ENCODE measurements at regions not wholly inside any gene's neighbourhood (a gene's known extent, or its start where the extent isn't known, plus 50 kb on each side); places are given as distances from the start of the nearest gene placed in this dataset.

DNA sequence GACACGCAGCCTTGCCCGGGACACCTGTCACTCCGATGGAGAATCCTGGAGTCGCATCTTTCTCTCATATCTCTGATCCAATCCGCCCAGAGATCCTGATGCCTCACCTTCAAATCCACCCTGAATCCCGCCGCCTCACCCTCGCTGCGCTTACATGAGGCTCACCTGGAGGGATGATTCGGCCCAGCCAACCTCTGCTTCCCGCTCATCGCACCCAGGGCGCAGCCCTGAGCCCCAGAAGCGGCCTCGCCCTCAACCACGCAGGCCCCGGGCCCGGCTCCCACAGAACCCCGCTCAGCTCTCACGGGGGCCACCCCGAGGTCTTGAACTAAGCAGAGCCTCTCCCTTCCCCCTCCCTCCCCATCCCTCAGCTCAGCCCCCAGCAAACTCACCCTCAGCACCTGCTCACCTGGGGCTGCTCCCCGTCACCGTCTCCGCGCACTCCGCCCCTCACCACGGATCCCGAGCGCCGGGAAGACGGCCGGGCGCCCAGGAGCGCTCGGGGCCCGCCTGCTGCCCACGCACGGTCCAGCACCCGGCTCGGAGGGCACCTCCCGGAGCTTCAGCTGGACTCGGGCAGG lies 160.0 kb downstream of the NDUFA10 start:
- DNase-seq = no peak

DNA sequence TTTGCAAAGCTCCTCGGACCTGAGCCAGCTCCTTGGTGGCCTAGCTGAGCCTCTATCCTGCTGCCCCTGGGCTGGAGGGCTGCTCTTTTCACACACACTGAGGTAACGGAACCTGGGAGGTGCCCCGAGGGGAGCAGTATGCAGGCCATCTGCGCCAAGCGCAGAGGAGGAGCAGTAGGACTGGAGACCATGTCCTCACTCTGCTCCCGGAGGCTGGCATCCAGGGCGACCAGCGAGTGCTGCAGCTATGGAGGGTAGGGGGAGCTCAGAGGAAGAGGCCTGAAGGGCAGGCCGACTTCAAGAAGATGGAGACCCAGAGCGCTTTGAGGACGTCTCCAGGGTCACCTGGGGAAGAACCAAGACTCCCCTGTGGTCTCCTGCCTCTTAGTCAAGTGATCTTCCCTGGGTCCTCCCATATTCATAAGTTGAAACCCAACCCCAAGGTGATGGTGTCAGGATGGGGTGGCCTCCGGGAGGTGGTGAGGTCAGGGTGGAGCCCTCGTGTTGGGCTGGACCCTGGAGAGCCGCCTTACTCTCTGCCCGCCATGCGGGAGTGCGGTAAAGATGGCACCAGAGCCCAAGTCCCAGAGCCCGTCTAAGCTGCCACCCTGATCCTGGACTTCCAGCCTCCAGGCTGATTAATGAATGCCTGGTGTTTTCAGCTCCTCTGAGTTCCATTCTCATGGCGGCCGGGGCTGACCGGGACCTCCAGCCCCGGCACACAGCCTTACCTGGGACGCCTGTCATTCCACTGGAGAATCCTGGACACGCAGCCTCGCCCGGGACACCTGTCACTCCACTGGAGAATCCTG lies 160.7 kb downstream of the NDUFA10 start:
- no peak for DNase-seq

DNA sequence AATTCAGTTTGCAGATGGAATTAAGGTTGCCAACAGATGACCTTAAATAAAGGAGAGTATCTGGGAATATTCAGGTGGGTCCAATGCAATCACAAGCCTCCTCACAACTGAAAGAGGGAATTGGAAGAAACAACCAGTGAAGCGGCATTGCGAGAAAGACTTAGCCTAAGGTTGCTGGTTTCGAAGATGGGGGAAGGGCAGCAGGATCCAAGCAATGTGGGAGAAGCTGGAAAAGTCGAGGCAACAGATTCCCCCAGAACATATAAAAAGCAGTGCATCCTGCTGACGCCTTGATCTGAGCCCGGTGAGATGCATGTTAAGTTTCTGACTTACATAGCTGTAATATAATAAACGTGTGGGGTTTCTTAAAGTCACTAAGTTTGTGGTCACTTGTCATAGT lies 162.5 kb downstream of the NDUFA10 start:
- DNase-seq = no peak

DNA sequence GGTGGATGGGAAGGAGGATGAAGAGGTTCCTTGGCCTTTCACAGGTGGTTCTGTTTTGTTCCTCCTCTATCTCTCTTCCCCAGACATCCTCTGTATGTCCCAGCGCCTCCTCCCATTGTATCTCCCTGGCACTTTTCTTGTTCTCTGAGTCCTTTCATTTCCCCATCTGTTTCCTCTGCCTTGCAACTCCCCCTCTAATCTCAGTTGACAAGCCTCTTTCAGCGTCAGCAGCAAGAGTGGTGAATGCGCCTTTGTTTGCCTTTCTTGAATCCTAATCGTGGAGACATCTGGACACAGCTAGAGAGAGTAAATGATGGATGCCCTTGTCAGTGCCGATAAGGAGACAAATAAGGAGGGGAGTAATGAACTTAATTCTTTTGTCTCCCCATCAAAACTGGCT lies 167.0 kb downstream of the NDUFA10 start:
- no peak for DNase-seq

DNA sequence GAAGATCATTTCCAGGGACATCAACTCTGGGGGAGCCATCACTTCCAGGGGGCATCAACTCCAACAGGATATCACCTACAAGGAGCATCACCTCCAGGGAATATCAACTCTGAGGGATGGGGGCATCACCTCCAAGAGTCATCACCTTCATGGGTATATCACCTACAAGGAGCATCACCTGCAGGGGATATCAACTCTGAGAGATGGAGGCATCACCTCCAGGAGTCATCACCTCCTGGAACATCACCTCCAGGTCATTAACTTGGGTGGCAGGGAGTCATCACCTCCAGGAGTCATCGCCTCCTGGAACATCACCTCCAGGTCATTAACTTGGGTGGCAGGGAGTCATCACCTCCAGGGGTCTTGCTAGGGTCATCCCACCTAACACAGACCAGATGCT lies 167.6 kb downstream of the NDUFA10 start:
- no peak for DNase-seq

DNA sequence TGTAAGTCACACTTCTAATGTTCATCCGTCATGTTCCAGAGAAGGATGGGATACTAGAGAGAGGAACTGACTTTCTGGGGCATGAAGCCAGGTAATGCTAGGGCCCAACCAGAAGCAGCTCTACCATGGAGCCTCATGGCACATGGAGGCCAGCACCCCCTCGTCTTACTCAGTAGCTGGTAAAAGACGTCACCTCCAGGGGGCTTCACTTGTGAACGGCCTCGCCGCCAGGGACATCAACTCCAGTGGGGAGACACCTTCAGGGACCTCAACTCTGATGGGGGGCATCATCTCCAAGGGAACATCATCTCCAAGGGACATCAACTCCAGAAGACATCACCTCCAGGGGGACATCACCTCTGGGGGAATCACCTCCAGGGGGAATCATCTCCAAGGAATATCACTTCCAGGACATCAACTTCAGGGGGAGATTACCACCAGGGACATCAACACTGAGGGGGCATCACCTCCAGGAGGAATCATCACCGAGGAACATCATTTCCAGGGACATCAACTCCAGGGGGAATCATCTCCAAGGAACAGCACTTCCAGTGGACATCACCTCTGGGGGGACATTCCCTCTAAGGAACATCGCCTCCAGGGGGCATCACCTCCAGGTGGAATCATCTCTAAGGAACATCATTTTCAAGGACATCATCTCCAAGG lies 168.4 kb downstream of the NDUFA10 start:
- DNase-seq = no peak

DNA sequence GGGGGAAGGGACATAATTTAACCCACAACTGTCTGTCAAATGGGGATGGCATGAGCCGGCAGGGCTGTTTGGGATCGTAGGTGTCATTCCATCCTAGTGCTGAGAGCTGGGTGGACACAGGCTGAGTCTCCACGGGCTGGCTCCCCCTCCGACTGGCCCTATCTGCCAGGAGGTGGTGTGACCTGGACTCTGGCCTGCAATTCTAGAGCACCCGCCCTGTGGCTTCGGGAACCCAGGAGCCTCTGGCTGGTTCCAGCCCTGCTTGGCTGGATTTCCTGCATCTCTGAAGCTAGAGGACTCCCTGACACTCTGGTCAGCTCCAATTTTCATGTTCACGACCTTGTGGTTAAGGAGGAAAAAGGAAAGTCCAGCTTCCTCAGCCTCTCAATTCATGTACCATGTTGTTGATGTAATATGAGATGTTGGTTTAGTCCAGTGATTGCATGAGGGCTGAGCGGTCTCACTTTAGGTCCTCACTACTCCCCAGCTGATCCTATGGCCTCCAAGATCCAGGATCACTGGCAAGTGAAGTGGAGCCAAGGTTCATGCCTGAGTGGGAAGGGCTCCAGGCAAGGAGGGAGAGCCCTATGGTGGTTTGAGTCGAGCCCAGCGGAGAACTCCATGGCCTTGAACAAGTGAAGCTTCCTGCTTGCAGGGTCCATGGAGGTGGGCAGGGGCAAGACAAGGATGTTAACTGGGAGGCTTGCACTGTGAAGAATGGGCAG lies 169.1 kb downstream of the NDUFA10 start:
- no peak for DNase-seq

DNA sequence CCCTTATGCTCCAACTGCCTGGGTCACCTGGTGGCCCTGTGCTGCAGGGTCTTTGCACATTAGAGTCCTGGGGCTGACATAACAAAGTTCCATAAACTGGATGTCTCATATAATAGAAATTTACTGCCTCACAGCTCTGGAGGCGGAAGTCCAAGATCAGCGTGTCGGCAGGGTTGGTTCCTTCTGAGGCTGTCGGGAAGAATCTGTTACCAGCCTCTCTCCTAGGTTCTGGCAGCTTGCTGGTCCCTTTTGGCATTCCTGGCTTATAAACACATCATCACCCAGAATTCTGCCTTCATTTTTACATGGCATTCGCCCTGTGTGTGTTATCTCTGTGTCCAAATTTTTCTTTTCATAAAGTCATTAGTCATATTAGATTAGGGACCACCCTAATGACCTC lies 170.5 kb downstream of the NDUFA10 start:
- no peak for DNase-seq

DNA sequence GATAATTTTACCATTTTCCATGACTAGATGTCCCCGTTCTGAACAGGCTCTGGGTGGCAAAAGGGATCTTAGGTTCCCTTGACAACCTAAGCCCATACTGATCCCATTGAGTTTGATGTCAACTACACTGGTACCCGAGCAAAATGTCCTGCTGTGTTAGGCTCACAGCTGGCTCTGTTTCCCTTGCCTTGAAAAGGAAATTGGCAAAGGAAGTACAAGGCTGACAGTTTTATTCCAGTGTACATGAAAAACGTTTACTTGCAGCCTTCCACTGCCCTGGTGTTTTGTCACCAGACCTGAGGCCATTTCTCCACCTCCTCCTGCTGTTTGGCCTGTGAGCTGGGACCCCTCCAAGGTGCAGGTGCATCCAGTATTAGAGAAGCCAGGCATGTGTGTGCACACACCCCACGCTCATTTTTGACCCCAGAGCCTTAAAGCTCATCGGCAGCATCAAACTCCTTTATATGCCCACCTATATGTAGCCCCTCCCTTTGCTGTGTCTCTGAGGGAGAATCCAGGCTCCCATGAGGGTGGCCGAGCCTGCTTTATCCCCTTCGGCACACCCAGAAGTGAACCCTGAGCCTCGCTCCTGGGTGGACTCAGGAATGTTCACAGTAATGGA lies 171.3 kb downstream of the NDUFA10 start:
- no peak for DNase-seq

DNA sequence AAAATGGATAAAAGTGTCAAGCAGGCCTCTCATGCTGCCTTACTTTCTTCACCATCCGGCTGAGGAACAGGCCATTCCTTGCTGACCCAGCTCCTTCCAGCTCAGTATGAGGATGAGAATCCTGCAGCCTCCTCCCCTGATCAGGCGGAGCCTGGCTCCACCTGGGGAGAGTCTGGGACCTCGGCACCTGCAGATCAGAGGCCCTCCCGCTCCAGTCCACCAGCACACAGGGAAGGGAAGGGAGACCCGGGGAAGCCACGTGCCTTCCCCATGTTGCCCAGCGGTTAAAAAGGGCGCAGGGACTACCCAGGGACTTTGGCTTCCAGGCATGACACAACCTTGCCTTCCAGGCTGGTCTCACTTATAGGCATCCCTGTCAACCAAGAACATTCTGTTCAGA lies 172.0 kb downstream of the NDUFA10 start:
- DNase-seq = no peak

DNA sequence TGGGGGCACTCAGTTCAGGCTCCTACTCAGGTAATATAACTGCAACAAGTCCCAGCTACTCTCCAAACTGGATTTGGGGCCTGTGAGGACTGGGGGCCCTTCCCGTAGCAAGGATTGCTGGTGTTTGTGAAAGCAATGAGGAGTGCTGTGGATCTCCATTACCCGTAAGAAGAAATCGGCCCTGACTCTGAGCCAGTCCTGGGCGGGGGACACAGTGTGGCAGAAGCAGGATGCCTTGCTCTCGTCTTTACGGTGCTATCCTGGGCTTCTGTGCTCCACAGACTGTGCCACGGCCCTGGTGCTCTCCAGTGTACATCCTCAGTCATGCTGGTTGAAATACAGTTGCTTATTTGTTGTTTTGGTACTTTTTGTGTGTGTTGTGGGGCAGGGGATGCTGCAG lies 172.9 kb downstream of the NDUFA10 start:
- DNase-seq = no peak

DNA sequence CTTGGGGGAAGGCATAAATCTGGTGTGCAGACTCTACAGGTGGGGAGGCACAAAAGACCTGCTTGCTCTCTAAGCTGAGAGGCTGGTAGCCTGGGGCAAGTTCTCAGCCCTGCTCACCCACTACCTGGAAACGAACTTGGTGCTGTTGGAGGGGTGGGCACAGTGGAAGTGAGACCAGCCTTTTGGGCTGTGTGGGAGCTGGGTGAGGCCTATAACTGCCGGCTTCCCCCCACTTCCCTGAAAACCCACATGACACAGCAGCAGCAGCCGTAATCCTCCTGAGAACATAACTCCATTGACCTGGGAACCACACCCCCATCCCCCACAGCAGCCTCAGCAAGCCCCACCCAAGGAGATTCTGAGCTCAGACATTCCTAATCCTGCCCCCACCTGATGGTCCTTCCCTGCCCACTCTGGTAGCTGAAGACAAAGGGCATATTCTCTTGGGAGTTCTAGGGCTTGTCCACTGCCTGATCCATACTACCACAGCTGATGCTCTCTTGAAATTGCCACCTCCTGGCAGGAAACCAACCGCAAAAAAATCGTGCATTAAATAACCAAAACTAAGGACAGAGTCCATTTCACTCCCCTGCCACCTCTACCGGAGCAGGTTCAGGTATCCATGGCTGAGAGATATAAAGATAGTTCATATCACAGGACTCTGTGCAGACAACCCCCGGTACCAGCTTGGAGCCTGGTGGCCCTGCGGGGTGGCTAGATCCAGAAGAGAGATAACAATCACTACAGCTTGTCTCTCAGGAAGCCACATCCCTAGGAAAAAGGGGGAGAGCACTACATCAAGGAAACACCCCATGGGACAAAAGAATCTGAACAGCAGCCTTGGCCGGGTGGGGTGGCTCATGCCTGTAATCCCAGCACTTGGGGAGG lies 178.1 kb downstream of the NDUFA10 start:
- no peak for DNase-seq

DNA sequence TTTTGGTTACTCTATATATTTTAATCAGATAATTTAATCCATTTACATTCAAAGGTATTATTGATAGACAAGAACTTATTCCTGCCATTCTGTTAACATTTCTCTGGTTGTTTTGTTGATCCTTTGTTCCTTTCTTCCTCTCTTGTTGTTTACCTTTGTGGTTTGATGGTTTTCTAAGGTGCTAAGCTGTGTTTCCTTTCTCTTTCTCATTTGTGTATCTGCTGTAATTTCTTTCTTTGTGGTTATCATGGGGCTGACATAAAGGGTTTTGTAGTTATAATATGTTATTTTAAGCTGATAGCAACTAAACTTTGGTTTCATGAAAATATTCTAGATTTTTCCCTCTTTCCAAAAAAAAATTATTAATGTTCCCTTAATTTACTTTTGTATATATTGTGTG lies 179.2 kb downstream of the NDUFA10 start:
- DNase-seq = no peak

DNA sequence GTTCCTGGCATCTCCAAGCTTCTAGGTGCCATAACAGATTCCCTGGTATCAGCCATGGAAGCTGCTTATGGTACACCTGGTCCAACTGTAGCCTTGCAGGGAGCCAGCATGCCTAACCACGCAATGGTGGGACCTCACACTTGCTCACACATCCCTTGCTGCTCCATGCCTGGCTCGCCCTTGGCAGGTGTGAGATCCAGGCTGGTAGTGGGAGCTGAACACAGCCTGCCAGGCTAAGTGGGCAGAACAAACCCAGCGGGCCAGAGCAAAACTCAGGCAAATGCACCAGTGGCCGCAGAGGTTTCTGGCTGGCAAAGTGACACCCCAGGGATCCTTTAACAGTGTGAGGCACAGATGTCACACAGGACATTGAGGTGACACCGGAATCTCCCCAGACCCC lies 185.8 kb downstream of the NDUFA10 start:
- DNase-seq = no peak

DNA sequence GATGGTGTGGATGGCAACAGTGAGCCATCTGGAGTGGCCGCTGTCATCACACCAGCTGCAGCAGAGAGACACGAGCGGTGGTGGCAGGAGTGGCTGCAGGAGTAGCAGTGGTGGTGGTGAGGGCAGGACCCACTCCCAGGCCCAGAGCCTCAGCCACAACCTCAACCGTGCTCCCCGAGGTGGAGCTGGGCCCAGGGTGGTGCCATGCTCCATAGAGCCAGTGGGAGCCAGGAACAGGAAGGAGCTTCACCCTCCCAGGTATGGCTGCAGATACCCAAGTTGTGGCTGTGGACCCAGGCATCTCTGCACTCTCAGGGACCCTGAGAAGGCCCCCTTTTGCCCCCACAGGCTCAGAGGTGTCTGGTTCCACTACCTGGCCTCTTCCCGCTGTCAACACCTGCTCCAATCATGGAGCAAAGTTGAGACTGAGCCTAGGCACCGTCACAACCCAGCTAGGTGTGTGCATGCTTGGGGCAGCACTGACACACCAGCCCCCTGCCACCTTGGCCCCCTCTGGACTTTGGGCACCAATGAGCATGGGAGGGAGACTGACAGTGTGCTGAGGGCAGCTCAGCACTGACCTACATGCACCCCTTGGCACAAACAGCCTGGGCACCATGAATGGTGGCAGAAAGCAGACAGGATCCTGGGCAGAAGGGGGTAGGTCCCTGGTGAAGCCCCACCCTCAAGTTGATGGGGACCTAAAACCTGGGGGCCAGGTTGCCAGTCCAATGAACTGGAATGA lies 188.9 kb downstream of the NDUFA10 start:
- no peak for DNase-seq

DNA sequence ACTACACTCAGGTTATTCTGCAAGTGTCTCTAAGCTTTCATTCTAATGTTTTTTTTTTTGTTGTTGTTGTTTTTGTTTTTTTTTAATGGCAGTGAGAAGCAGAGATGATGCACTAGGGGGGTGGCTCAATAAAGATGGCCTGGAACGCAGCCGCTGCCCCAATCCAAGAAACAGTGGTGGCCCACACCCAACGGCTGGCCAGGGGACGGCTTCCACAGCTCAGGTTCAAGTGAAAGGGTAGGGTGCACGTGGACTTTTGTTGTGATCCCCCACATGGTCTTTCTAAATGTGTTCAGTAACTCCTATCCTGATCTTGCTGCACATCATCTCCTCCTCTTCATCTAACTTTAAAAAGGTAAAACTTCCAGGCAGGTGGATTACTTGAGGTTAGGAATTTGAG lies 190.1 kb downstream of the NDUFA10 start:
- no peak for DNase-seq

DNA sequence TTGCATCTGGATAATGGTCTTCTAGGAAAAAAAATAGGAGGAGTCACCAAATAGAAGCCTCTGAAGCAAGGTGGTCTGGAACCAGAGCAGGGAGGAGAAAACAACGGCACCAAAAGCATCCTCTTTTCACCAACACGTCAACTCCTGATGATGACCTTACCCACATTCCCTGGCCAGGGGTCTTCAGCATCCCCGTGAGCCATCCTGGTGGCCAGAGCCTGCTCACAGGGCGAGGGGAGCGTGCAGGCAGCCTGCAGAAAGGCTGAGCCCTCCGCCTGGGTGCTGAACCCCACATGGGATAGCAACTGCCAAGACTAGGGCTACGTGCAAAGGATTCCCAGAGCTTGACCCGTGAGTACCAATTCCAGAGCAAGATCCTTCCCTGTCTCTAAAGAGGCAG lies 191.0 kb downstream of the NDUFA10 start:
- no peak for DNase-seq

DNA sequence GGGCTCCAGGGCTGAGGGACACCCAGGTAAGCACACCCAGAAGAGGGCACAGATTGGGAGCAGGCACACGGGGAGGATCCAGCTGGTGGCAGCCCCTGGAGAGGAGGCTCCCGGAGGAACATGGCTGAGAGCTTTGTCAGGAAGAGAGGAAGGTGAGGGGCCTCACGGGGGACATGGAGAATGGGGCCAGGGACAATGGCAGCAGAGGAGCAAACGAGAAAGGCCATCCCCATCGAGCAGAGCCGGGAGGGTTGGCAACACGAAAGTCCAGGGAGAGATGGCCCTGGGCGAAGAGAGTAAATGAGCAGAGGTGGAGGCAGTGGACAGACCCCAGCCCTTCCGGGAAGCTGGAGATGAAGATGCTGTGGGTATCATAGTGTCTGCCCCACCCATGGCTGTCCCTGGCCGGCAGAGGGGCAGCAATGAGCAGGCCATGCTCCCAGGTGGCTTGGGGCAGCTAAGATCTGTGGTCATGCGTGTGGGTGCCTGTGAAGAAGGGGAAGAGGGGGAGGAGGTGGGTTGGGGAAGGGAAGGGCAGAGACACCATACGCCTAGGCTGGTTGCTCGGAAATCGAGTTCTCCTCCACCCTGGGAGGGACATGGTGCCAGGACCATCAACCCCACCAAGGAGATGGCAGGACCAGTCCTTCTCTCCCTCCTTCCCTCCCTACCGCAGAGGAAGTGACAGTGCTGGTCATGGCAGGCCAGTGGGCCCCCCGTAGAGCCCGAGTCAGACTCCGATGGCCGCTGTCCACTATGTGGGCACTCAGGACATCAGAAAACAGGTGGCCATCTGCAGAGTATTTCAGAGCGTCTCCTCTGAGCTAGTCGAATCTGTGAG lies 191.7 kb downstream of the NDUFA10 start:
- DNase-seq = no peak

DNA sequence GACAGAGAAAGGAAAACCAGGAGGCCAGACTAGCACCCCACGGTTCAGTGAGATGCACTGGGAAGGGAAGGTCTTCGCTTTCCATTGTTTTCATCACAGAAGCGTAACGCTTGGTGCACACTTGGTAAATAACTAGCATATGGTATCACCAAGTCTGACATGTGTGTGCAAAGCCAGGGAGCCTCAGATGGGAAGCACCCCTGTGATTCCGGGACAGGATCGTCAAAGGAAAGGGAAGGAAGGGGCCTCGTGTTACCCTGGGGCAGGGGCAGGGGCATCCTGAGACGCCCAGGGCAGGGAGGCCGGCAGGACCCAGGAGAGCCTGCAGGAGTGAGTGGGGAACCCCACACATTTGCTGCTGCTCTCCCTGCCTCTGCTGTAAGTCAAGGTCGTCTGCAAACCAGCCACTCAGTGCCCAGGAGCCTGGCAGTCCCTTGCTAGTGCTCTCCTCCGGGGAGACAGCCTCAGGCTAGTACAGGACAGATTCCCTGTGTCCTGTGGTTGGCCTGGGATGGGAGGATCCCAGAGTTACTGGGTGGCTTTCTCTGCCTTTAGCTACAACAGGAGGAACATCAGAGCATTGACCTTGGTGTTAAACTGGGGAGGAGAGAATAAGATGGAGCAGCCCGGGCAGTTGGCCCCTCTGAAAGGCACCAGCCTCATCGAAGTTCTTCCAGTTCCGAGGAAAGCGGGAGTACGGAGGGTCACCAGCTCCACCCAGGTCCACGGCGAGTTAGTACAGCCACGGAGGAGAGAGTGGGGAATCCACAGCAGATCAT lies 192.5 kb downstream of the NDUFA10 start:
- no peak for DNase-seq

Data from CD4-positive, alpha-beta T cell treated with Interleukin-10 for 1 hour (primary cell).